ENCODE measurements at regions not wholly inside any gene's neighbourhood (a gene's known extent, or its start where the extent isn't known, plus 50 kb on each side); places are given as distances from the start of the nearest gene placed in this dataset.

GRCh38 chr3:124496061-124496460, 234.2 kb upstream of the UMPS start:
- TF ChIP-seq CTCF (conservative IDR thresholded peaks at IDR 0.05) (no peak), ZFX (IDR thresholded peaks at IDR 0.05) (no peak)
